ENCODE measurements at regions not wholly inside any gene's neighbourhood (a gene's known extent, or its start where the extent isn't known, plus 50 kb on each side); places are given as distances from the start of the nearest gene placed in this dataset.

DNA sequence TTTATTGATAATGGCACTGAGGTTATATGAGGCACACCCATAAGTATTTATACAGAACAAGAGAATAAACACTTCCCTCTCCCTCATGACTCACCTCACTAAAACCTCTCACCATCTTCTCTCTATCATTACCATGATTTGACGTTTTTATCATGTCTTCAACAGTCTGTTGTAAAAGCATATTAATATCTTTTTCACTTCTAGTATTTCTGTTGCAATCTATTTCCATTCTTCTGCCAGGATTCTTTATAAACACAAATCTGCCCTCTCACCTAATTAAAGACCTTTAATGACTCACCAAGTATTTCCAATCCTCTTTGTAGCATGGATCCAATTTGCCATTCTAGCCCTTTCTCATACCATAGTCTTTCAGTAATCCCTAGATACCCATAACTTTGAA, 527.7 kb downstream of the SLC16A7 start:
- TF ChIP-seq, protein P1, sequence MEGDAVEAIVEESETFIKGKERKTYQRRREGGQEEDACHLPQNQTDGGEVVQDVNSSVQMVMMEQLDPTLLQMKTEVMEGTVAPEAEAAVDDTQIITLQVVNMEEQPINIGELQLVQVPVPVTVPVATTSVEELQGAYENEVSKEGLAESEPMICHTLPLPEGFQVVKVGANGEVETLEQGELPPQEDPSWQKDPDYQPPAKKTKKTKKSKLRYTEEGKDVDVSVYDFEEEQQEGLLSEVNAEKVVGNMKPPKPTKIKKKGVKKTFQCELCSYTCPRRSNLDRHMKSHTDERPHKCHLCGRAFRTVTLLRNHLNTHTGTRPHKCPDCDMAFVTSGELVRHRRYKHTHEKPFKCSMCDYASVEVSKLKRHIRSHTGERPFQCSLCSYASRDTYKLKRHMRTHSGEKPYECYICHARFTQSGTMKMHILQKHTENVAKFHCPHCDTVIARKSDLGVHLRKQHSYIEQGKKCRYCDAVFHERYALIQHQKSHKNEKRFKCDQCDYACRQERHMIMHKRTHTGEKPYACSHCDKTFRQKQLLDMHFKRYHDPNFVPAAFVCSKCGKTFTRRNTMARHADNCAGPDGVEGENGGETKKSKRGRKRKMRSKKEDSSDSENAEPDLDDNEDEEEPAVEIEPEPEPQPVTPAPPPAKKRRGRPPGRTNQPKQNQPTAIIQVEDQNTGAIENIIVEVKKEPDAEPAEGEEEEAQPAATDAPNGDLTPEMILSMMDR (conservative IDR thresholded peaks at IDR 0.05; ENCODE audit: low read length): no peak

DNA sequence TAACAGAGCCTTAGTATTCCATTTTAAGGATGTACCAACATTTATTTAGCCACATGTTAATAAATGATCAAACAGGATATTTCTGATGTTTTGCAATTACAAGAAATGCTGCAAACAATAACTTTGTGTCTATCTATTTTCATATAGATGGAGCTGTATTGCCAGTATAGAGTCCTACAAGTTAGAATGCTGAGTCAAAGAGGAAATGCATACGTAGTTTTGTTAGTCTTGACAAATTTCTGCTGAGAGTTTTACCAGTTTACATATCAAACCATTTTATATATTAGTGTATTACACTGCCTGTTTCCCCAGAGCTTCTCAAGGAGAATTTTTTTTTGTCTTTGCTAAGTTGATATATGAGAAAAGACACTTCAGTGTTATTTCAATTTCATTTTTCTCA, 541.7 kb downstream of the SLC16A7 start:
- TF ChIP-seq, protein P1 (conservative IDR thresholded peaks at IDR 0.05; ENCODE audit: low read length): no peak
- DNase-seq (ENCODE audit: low read depth): no peak
- no peak overlapping the region for H3K4me3 ChIP-seq (ENCODE audit: low read length)

More for the DNA sequence above, 527.7 kb downstream of the SLC16A7 start:
- no peak overlapping the region for H3K4me3 ChIP-seq (ENCODE audit: low read length)
- DNase-seq (ENCODE audit: low read depth): peak; percentile 49

DNA sequence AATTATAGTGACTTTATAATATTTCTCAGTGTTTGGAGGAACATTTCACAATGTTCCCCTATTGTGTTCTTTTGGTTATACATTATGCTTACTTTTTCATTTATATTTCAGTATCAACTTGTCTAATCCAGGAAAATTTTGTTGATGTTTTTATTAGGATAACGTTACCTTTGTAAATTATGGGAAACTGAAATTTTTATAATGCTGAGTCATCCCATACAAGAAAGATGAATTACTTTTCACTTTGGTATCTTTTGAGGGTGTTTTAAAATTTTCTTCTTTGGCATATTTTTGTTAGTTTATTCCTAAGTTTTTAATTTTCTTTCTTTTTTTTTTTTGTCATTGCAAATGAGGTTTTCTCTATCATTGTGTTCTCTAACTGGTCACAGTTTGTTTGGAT, 542.7 kb downstream of the SLC16A7 start:
- TF ChIP-seq, protein P1 (conservative IDR thresholded peaks at IDR 0.05; ENCODE audit: low read length): no peak
- no peak for DNase-seq (ENCODE audit: low read depth)
- no peak overlapping the region for H3K4me3 ChIP-seq (ENCODE audit: low read length)

DNA sequence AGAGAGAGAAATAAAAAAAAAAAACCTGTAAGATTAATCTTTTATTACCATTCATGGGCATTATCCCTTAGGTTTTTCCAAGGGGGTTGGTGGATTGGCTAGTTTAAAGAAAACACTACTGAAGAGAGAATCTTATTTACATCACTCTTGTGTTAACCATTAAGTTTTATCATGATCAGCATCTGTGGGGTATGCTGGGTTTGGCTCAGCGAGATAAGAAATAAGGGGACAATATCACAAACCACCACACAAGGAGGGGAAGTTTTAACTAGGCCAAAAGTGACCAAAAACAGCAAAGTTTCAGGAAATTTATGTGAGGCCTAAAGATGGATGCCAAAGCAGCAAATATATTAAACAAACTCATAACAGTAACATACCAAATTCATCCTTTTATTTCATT, 548.6 kb downstream of the SLC16A7 start:
- TF ChIP-seq, protein P1 (conservative IDR thresholded peaks at IDR 0.05; ENCODE audit: low read length): no peak
- no peak overlapping the region for H3K4me3 ChIP-seq (ENCODE audit: low read length)
- no peak for DNase-seq (ENCODE audit: low read depth)

DNA sequence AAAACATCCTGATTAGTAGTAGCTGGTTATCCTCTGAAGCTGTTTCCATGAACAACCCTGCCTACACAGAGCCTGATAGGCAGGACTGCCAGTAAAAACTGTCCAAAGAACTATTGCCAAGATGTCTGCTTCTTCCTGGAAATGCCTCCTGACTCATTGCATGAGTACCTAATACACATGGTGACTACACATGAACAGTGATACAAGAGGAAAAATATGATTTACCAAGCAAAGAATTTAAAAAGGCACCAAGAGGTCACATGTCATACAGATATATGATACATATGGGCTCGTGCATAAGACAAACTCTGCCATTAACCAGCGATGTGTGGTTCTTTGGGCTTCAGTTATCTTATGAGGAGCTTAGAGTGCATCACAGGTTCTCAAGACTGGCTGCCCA, 552.3 kb downstream of the SLC16A7 start:
- DNase-seq (ENCODE audit: low read depth): peak; percentile 92
- TF ChIP-seq, protein P1 (conservative IDR thresholded peaks at IDR 0.05; ENCODE audit: low read length): no peak
- no peak overlapping the region for H3K4me3 ChIP-seq (ENCODE audit: low read length)

DNA sequence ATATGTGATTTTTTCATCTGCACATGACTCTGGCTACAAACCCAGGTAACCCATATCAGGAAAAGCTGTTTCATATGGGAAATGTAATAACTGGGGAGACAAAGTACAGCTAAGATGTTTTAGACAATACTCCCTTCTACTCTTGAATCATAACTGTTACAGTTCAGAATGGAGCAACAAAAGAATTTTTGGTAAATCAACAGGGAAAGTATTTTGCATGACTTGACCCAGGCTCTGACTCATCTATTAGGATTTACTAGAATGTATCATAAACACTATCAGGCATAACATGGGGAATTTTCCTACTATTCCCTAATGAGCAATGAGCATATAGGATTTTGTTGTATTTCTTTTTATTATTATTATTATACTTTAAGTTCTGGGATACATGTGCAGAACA, 553.0 kb downstream of the SLC16A7 start:
- peak; percentile 90 for DNase-seq (ENCODE audit: low read depth)
- TF ChIP-seq, protein P1 (conservative IDR thresholded peaks at IDR 0.05; ENCODE audit: low read length): no peak
- no peak overlapping the region for H3K4me3 ChIP-seq (ENCODE audit: low read length)

DNA sequence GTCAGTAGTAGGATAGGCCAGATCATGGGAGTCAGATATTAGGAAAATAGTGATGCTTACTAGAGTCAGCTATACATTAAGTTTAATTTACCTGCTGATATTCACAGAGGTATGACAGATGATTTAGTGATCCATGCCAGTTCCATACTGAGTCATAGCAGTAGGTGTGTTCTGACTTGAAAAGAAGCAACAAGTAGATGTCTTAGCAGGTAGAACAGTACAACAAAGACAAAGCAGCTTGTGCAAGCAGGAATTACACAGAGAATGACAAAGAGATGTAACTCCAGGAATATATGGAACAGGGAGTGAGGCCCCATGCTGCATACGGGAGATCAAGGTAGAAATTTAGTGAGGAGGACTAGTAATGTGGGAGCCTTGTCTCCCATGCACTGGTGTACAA, 556.9 kb downstream of the SLC16A7 start:
- no peak overlapping the region for H3K4me3 ChIP-seq (ENCODE audit: low read length)
- TF ChIP-seq, protein P1 (conservative IDR thresholded peaks at IDR 0.05; ENCODE audit: low read length): no peak
- DNase-seq (ENCODE audit: low read depth): no peak
